22Rv1 (cell line): ENCODE measurements at regions not wholly inside any gene's neighbourhood (a gene's known extent, or its start where the extent isn't known, plus 50 kb on each side); places are given as distances from the start of the nearest gene placed in this dataset.

Experiments used
- ZFX ChIP-seq: fragments of 450-650 bp; IDR thresholded peaks from 2 replicates; pipeline ENCODE4 v1.6.1; 2017; ENCODE audit warnings: antibody characterized with exemption, borderline replicate concordance
- TF ChIP-seq, protein P1 (sequence below): fragments of 450-650 bp; IDR thresholded peaks from 2 replicates; pipeline ENCODE4 v1.5.1; 2017; ENCODE audit warnings: mild to moderate bottlenecking

DNA sequence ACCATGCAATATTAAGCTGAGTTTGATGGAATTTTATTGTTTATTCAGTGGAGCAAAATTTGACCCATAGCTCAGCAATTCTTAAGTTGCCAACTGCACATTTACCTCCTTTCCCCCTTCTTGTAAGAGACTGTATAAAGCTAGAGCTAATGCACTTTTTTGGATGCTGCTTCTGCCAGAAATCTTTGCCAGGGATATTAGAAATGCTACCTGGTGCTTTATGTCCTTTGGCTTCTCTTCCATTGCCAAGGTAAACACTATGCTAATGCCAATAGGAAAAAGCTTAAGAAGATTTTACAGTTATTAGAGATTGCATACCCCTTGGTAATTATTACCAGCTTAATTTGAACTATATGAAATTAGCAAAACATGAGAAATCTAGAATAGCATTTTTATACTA is 79.0 kb upstream of the OGFRL1 start:
- TF ChIP-seq, protein P1, sequence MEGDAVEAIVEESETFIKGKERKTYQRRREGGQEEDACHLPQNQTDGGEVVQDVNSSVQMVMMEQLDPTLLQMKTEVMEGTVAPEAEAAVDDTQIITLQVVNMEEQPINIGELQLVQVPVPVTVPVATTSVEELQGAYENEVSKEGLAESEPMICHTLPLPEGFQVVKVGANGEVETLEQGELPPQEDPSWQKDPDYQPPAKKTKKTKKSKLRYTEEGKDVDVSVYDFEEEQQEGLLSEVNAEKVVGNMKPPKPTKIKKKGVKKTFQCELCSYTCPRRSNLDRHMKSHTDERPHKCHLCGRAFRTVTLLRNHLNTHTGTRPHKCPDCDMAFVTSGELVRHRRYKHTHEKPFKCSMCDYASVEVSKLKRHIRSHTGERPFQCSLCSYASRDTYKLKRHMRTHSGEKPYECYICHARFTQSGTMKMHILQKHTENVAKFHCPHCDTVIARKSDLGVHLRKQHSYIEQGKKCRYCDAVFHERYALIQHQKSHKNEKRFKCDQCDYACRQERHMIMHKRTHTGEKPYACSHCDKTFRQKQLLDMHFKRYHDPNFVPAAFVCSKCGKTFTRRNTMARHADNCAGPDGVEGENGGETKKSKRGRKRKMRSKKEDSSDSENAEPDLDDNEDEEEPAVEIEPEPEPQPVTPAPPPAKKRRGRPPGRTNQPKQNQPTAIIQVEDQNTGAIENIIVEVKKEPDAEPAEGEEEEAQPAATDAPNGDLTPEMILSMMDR: no peak
- no peak for TF ChIP-seq ZFX
